ENCODE measurements at regions not wholly inside any gene's neighbourhood (a gene's known extent, or its start where the extent isn't known, plus 50 kb on each side); places are given as distances from the start of the nearest gene placed in this dataset.

DNA sequence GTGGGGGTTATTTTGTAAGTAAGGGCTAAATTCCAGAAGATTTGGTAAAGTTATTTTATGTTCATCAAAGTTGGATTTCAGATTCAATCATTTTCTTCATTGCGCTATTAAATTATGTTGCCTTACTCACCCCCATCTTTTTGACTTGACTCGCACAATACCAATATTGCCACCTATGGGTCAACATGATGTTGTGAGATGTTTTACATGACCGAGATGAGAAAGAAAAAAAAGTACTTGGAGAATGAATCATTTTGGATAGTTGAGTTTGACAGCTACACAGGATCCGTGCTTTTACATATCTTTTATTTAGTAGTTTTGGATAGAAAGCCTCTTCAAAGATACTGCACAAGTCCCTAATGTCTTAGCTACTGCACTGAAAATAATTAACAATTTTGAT, 224.2 kb upstream of the EMCN start:
- TF ChIP-seq GABPA (IDR thresholded peaks at IDR 0.05; ENCODE audit: low read depth): no peak
- TF ChIP-seq RAD21 (IDR thresholded peaks at IDR 0.05; ENCODE audit: low read length): peak; percentile 62
- TF ChIP-seq, protein P1, sequence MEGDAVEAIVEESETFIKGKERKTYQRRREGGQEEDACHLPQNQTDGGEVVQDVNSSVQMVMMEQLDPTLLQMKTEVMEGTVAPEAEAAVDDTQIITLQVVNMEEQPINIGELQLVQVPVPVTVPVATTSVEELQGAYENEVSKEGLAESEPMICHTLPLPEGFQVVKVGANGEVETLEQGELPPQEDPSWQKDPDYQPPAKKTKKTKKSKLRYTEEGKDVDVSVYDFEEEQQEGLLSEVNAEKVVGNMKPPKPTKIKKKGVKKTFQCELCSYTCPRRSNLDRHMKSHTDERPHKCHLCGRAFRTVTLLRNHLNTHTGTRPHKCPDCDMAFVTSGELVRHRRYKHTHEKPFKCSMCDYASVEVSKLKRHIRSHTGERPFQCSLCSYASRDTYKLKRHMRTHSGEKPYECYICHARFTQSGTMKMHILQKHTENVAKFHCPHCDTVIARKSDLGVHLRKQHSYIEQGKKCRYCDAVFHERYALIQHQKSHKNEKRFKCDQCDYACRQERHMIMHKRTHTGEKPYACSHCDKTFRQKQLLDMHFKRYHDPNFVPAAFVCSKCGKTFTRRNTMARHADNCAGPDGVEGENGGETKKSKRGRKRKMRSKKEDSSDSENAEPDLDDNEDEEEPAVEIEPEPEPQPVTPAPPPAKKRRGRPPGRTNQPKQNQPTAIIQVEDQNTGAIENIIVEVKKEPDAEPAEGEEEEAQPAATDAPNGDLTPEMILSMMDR (IDR thresholded peaks at IDR 0.05): peak; percentile 56
- TF ChIP-seq, protein P2, sequence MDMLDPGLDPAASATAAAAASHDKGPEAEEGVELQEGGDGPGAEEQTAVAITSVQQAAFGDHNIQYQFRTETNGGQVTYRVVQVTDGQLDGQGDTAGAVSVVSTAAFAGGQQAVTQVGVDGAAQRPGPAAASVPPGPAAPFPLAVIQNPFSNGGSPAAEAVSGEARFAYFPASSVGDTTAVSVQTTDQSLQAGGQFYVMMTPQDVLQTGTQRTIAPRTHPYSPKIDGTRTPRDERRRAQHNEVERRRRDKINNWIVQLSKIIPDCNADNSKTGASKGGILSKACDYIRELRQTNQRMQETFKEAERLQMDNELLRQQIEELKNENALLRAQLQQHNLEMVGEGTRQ (IDR thresholded peaks at IDR 0.05; ENCODE audit: borderline replicate concordance, low read depth, low read length): no peak
- TF ChIP-seq RCOR1 (IDR thresholded peaks at IDR 0.05; ENCODE audit: low read length): no peak
- TF ChIP-seq, protein P3, sequence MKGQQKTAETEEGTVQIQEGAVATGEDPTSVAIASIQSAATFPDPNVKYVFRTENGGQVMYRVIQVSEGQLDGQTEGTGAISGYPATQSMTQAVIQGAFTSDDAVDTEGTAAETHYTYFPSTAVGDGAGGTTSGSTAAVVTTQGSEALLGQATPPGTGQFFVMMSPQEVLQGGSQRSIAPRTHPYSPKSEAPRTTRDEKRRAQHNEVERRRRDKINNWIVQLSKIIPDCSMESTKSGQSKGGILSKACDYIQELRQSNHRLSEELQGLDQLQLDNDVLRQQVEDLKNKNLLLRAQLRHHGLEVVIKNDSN (IDR thresholded peaks at IDR 0.05; ENCODE audit: borderline replicate concordance, low read depth): no peak
- TF ChIP-seq POLR2AphosphoS5 (IDR thresholded peaks at IDR 0.05; ENCODE audit: low read depth, low read length): no peak
- TF ChIP-seq EZH2phosphoT487 (IDR thresholded peaks at IDR 0.05; ENCODE audit: borderline replicate concordance, low read depth): no peak
- no peak for TF ChIP-seq YY1 (IDR thresholded peaks at IDR 0.05; ENCODE audit: low read depth)
- no peak for TF ChIP-seq TAF1 (IDR thresholded peaks at IDR 0.05; ENCODE audit: borderline replicate concordance, low read depth, low read length)
- TF ChIP-seq FOXJ3 (CRISPR knock-in tag; IDR thresholded peaks at IDR 0.05): no peak
- TF ChIP-seq, protein P4, sequence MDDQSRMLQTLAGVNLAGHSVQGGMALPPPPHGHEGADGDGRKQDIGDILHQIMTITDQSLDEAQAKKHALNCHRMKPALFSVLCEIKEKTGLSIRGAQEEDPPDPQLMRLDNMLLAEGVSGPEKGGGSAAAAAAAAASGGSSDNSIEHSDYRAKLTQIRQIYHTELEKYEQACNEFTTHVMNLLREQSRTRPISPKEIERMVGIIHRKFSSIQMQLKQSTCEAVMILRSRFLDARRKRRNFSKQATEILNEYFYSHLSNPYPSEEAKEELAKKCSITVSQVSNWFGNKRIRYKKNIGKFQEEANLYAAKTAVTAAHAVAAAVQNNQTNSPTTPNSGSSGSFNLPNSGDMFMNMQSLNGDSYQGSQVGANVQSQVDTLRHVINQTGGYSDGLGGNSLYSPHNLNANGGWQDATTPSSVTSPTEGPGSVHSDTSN (IDR thresholded peaks at IDR 0.05): peak; percentile 52
- TF ChIP-seq, protein P5, sequence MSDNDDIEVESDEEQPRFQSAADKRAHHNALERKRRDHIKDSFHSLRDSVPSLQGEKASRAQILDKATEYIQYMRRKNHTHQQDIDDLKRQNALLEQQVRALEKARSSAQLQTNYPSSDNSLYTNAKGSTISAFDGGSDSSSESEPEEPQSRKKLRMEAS (IDR thresholded peaks at IDR 0.05; ENCODE audit: low read depth): no peak
- TF ChIP-seq, protein P6, sequence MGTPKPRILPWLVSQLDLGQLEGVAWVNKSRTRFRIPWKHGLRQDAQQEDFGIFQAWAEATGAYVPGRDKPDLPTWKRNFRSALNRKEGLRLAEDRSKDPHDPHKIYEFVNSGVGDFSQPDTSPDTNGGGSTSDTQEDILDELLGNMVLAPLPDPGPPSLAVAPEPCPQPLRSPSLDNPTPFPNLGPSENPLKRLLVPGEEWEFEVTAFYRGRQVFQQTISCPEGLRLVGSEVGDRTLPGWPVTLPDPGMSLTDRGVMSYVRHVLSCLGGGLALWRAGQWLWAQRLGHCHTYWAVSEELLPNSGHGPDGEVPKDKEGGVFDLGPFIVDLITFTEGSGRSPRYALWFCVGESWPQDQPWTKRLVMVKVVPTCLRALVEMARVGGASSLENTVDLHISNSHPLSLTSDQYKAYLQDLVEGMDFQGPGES (IDR thresholded peaks at IDR 0.05; ENCODE audit: low read depth, low read length): no peak

All from SK-N-SH (cell line).